ENCODE measurements at regions not wholly inside any gene's neighbourhood (a gene's known extent, or its start where the extent isn't known, plus 50 kb on each side); places are given as distances from the start of the nearest gene placed in this dataset.

- DNase-seq: peak; percentile 33
Observed at GRCh38 chr21:35932232-35932911, 128.0 kb downstream of the SETD4 start.

- DNase-seq: no peak
Observed at GRCh38 chr21:35929901-35930300, 130.4 kb downstream of the SETD4 start.

DNA sequence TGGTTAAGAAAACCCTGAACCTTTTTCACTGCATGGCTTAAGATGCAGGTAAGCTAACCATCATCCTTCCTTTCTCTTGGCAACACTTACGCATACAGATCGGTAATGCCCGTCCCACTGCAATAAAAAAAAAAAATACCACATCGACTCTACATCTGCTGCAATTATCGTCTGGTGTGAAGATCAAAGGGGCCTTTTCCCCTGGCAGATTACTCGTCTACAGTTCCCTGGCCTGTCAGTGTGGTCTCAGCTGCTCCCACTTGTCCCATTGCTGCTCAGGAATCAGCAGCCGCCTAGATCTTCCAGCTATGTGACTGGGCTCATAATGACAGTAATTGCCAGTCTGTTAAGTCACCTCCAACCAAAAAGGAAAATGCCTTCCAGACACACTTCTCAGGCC is 133.1 kb downstream of the SETD4 start:
- no peak for DNase-seq

DNA sequence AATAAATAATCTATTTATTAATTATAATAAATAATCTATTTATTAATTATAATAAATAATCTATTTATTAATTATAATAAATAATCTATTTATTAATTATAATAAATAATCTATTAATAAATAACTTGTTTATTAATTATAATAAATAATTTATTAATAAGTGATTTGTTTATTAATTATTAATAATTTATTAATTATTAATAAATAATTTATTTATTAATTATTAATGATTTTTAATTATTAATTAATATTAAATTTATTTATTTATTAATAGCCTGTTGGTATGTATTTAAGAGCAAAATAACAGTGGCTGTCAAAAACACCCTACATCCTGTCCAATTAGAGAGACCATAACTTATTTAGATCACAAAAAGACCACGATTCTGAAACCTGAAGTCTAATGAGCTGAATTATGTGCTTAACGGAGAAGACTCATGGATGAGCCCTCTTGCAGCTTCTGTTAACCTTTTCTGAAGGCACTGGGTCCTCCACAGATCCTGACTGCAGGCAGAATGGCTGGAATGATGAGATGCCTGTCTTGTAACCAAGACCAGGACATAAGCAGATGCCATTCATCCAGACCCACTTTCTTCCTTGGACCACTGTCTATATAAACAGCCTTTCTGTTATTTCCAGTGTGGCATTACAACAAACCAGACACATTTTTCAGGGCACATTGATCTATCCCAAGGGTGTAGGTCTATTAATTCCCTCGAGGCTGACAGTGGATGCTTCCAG is 134.2 kb downstream of the SETD4 start:
- DNase-seq: no peak

- no peak for DNase-seq
Observed at GRCh38 chr21:35925497-35925896, 134.8 kb downstream of the SETD4 start.

GRCh38 chr21:35924714-35925301 is 135.5 kb downstream of the SETD4 start:
- no peak for DNase-seq

DNA sequence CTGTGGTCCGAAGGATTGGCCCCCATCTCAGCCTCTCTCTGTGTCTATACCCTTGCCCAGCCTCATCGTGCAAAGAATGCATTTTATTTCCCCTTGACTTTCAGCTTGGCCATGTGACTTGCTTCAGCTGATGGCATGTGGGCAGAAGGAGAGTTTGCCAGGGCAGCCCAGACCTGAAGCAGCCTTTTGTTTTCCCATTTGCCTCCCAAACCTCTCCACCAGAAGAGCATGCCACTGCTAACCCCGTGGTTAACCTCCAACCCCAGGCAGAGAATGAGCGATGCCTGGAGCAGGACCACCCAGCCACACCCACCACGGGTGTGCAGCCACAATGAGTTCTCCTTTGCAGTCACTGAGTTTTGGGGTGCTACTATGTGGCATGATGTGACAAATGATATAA is 136.4 kb downstream of the SETD4 start:
- no peak for DNase-seq

GRCh38 chr21:35922618-35923017 is 137.7 kb downstream of the SETD4 start:
- no peak for DNase-seq

- no peak for DNase-seq
Observed at GRCh38 chr21:35921471-35921870, 138.9 kb downstream of the SETD4 start.

DNA sequence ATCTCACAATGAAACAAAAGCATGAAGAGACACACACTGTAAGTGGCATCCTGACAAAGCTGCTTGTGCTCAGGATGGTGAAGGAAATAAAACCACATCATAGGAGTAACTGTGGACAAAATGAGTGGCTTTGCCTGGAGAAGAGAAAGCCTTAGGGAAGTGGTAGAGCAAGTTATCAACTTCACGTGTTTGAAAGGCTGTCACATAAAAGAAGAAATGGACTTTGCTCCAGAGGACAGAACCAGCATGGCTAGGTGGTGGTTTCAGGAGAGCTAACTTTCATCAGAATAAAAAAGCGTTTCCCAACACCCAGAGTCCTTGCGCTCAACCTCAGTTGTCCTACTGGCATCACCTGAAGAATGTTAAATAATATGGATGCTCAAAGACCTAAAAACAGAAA is 139.9 kb downstream of the SETD4 start:
- DNase-seq: no peak

GRCh38 chr21:35915030-35915429 is 145.3 kb downstream of the SETD4 start:
- no peak for DNase-seq

- DNase-seq: no peak
Observed at GRCh38 chr21:35911412-35912191, 148.7 kb downstream of the SETD4 start.

DNA sequence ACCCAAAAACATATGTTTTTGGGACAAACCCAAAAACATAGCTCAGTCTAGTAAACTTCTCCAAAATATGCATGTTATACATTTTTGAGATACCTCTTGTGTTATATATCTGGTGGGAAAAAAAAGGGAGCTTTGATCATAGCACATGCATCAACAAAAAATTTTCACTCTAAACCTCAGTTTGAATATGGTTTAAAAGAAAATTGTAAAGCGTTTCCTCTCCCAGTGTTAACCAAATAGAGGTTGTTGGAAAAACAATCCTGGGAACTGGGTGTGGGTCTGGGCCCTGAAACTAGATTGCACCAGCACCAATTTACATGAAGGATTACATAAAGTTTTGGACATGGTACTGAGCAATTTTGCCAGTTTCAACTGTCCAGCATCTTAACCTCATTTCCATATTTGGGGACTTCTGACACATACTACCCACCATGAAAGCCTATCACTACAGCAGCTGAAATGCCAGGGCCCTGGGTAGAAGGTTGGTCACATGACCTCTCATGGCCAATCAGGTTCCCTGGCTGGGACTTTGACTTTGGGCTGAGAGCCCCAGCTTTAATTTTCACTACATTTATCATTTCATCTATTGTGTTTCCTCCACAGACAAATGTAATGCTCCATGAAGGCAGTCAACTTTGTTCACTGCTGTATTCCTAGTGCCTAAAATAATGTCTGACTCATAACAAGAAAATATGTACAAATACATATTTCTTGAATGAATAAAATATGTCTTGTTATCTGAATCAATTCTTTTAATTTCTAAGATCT is 150.7 kb downstream of the SETD4 start:
- no peak for DNase-seq

DNA sequence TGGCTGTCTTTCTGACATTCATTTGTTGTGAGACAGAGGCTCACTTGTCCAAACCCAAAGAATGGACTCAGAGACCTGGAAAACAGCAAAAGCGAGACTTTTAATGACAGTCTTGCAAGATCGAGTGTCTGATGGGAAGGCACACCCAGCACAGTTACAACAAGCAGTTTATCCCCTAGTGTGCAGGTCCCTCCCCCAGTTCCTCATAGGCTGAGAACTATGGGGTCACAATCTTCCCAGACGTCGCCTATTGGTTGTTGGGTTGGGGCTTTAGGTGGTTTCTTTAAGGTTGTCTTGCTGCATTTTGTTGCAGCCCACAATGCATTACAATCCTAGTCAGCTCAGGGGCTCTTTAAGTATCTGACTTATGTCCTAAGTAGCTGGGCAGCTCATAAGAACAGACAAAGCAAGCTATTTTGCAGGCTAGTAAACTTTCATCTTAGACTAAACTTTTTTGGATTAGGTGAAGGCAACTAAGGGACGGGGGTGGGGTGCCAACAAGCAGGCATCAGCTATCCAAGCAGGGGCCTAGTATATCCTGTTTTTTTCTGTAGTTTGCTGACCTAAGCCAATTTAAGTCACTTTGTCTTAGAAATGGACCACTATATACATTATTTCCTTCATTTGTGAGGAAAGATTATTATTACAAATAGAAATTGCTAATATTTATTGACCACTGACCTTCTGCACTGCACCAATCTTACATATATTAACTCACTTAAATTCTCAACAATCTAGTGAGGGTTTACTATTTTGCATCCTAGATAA is 151.8 kb downstream of the SETD4 start:
- DNase-seq: no peak

- DNase-seq: no peak
Observed at GRCh38 chr21:35906586-35906985, 153.7 kb downstream of the SETD4 start.

- DNase-seq: no peak
Observed at GRCh38 chr21:35905963-35906345, 154.4 kb downstream of the SETD4 start.

- DNase-seq: no peak
Observed at GRCh38 chr21:35905096-35905962, 155.0 kb downstream of the SETD4 start.

DNA sequence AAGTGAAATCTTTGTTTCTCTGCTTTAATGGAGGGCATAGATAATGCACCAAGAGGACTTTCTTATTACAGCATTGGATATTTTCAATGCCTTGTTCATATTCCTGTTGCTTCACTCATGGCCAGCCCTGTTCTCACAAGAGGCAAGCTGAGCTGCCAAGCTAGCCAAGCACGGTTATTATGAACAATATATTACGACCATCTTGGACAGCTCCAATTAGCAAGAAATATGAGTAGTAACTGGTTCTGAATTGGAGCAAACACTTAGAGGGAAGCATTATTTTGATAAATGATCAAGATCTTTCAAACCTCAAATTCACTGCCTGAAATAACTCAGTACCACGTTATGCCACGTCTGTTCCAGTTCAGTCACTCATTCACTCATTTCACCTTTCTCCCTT is 159.8 kb downstream of the SETD4 start:
- DNase-seq: no peak

DNA sequence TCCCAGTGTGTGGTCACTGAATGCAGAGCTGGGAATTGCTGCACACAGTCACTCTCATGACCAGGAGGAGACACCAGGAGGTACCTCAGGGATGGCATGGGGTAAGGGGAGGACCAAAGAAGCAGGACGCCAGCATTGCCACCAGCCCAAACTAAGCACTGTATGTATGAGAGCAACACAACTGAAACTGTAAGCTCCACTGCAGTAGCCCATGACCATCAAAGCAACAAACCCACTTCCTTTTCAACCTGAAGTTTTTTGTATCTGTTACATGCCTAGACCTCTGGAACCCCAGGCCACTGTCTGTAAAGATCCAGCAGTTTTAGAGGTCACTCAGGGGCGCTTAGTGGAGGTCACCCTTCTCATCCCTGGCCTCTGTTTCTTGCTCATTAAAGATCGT is 164.3 kb downstream of the SETD4 start:
- no peak for DNase-seq

DNA sequence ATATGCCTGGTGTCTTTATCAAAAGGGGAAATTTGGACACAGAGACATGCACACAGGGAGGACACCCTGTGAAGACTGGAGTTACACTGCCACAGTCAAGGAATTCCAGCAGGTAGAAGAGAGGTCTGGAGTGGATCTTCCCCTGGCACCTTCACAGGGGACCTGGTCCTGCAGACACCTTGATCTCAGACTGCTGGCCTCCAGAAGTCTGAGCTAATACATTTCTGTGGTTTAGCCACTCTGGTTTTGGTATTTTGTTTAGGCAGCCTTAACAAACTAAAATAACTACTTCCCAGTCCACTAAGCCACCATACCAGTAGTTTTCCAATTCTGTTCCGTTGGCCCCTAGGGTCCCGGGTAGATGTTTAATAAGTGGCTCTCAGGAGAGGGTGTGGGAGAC is 164.7 kb downstream of the SETD4 start:
- DNase-seq: no peak

DNA sequence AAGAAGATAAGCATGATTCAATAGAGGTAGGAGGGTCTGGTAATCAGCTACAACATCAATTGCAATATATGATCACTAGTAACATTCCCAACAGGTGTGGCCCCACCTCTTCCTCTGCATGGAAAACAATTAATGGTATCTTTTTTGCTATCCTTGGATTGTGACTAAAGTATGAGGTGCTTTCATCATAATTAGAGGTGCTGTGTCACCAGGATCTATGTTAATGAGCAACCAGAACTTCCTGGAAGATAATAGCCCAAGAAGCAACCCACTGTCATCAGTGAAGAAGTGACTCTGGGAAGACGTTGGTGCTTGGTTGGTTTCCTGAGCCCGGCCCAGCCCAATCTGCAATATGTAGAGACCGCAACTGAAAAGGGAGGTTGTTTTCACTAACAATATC is 167.2 kb downstream of the SETD4 start:
- DNase-seq: no peak

Measured in COR-L47 (cell line).